HCT116 (cell line): ENCODE measurements at regions not wholly inside any gene's neighbourhood (a gene's known extent, or its start where the extent isn't known, plus 50 kb on each side); places are given as distances from the start of the nearest gene placed in this dataset.

Source experiments
- ATAC-seq: fragments of 200-7000 bp; cut with Tn5 transposase; 2 replicates; pipeline ENCODE4 v1.9.1; 2020; ENCODE audit warnings: mild to moderate bottlenecking, moderate library complexity
- BruUV-seq: library from RNA; stranded (reverse); fragments of 400-500 nt; replicated peaks from 2 replicates; lab custom pipeline; 2021; lab: Mats Ljungman, UMichigan
- CTCF ChIA-PET: fragments of 300-600 bp; sonication (Branson Sonifier 250); formaldehyde crosslinking; loops from one replicate; lab custom pipeline; 2021; ENCODE audit warnings: antibody characterized with exemption; lab: Charles Lee
- POLR2A ChIA-PET: fragments of 300-600, 350-600 bp; sonication (Branson Sonifier 250); formaldehyde crosslinking; loops from one replicate; lab custom pipeline; 2021; ENCODE audit warnings: antibody characterized with exemption; lab: Charles Lee
- RAD21 ChIA-PET, 2 experiments: fragments of 300-600 bp; sonication (Branson Sonifier 250); formaldehyde crosslinking; loops; one replicate each; lab custom pipeline; 2023; ENCODE audit warnings: low total read pairs in 2 of 2; ENCODE audit not compliant: uncharacterized antibody in 2 of 2, unreplicated experiment in 2 of 2, low non-redundant PET in 1 of 2; lab: Charles Lee
- DNase-seq: peaks from one replicate; pipeline ENCODE4 v3.0.0-alpha.2; 2010; ENCODE audit warnings: low read depth, low spot score
- H2AFZ ChIP-seq: fragments of 200-600 bp; shearing (Covaris generic), sonication (generic); 2 replicates; pipeline ENCODE4 v1.6.1; 2017; ENCODE audit warnings: low read depth, mixed run types, mixed read lengths, antibody characterized with exemption, low read length; ENCODE audit not compliant: poor library complexity, severe bottlenecking
- H3K27ac ChIP-seq: 2 replicates; pipeline ENCODE4 v1.5.1; 2012; ENCODE audit warnings: low read depth, low read length
- H3K27me3 ChIP-seq: fragments of 200-600 bp; sonication (generic); 2 replicates; pipeline ENCODE4 v1.6.1; 2016; ENCODE audit warnings: mixed run types, low read length, mixed read lengths; ENCODE audit not compliant: insufficient read depth
- H3K36me3 ChIP-seq, 2 experiments: fragments of 200-500 bp in 1 of 2; fragments of 200-600 bp in 1 of 2; sonication (Bioruptor generic) in 1 of 2; sonication (generic) in 1 of 2; 2 replicates each; pipeline versions ENCODE4 v1.5.1 to v1.6.1; 2014 to 2016; ENCODE audit warnings: low read length in 2 of 2, inconsistent platforms in 1 of 2, mixed read lengths in 1 of 2, mixed run types in 1 of 2; ENCODE audit not compliant: insufficient read depth in 2 of 2, control insufficient read depth in 1 of 2
- H3K4me1 ChIP-seq, 2 experiments: fragments of 200-600 bp in 1 of 2; sonication (generic) in 1 of 2; 2 replicates each; pipeline versions ENCODE4 v1.5.1 to v1.6.1; 2012 to 2017; ENCODE audit warnings: low read length in 2 of 2, inconsistent platforms in 1 of 2, mild to moderate bottlenecking in 1 of 2, mixed read lengths in 1 of 2, mixed run types in 1 of 2, moderate library complexity in 1 of 2; ENCODE audit not compliant: insufficient read depth in 2 of 2, control insufficient read depth in 1 of 2
- H3K4me2 ChIP-seq: fragments of 200-600 bp; sonication (generic); 2 replicates; pipeline ENCODE4 v1.6.1; 2017; ENCODE audit warnings: mixed run types, low read length, mixed read lengths
- H3K4me3 ChIP-seq, 2 experiments: fragments of 200-600 bp in 1 of 2; sonication (generic) in 1 of 2; replicated peaks in 1 of 2; 2 replicates each; pipeline ENCODE4 v1.5.1; 2011 to 2016; ENCODE audit warnings: low read length in 2 of 2, control low read depth in 1 of 2, low read depth in 1 of 2, mild to moderate bottlenecking in 1 of 2, mixed read lengths in 1 of 2, mixed run types in 1 of 2
- H3K79me2 ChIP-seq: fragments of 200-600 bp; sonication (generic); 2 replicates; pipeline ENCODE4 v1.6.1; 2017; ENCODE audit warnings: mild to moderate bottlenecking, mixed run types, low read length, moderate library complexity, mixed read lengths; ENCODE audit not compliant: insufficient read depth
- H3K9ac ChIP-seq: fragments of 200-600 bp; sonication (generic); 2 replicates; pipeline ENCODE4 v1.6.1; 2016; ENCODE audit warnings: low read length, mixed read lengths
- H3K9me2 ChIP-seq: fragments of 200-600 bp; sonication (generic), shearing (Covaris generic); 2 replicates; pipeline ENCODE4 v1.6.1; 2017; ENCODE audit warnings: mixed run types, mild to moderate bottlenecking, moderate library complexity; ENCODE audit not compliant: insufficient read depth
- H3K9me3 ChIP-seq, 2 experiments: fragments of 200-500 bp in 1 of 2; fragments of 200-600 bp in 1 of 2; sonication (Bioruptor generic) in 1 of 2; sonication (generic) in 1 of 2; 2 replicates each; pipeline ENCODE4 v1.6.1; 2014 to 2017; ENCODE audit warnings: low read length in 2 of 2, mixed read lengths in 2 of 2, inconsistent platforms in 1 of 2, low read depth in 1 of 2, mild to moderate bottlenecking in 1 of 2, mixed run types in 1 of 2, moderate library complexity in 1 of 2; ENCODE audit not compliant: control insufficient read depth in 1 of 2, insufficient read depth in 1 of 2
- H4K20me1 ChIP-seq: fragments of 200-600 bp; sonication (generic), shearing (Covaris generic); 2 replicates; pipeline ENCODE4 v1.6.1; 2017; ENCODE audit warnings: mixed run types, mild to moderate bottlenecking, moderate library complexity; ENCODE audit not compliant: insufficient read depth
- CEBPB ChIP-seq: IDR thresholded peaks from 2 replicates; pipeline ENCODE4 v1.6.1; 2012; ENCODE audit warnings: low read depth
- ELF1 ChIP-seq: IDR thresholded peaks from 2 replicates; pipeline ENCODE4 v1.6.1; 2012; ENCODE audit warnings: low read depth, borderline replicate concordance
- EZH2 ChIP-seq: fragments of 200-600 bp; sonication (generic); IDR thresholded peaks from 2 replicates; pipeline ENCODE4 v1.6.1; 2017; ENCODE audit warnings: antibody characterized with exemption, mixed run types
- JUND ChIP-seq: IDR thresholded peaks from 2 replicates; pipeline ENCODE4 v1.6.1; 2012
- POLR2A ChIP-seq: IDR thresholded peaks from 2 replicates; pipeline ENCODE4 v1.7.0; 2011; ENCODE audit warnings: borderline replicate concordance; ENCODE audit not compliant: insufficient read depth, insufficient read length; ENCODE audit errors: extremely low read depth
- POLR2AphosphoS5 ChIP-seq: IDR thresholded peaks from 2 replicates; pipeline ENCODE4 v1.6.1; 2011; ENCODE audit warnings: mild to moderate bottlenecking, low read depth, low read length, moderate library complexity
- SIN3A ChIP-seq: IDR thresholded peaks from 2 replicates; pipeline ENCODE4 v1.6.1; 2012; ENCODE audit warnings: low read depth
- SRF ChIP-seq: IDR thresholded peaks from 2 replicates; pipeline ENCODE4 v1.6.1; 2012; ENCODE audit warnings: low read depth
- TCF7L2 ChIP-seq: IDR thresholded peaks from 2 replicates; pipeline ENCODE4 v1.7.0; 2011; ENCODE audit warnings: borderline replicate concordance, inconsistent platforms; ENCODE audit not compliant: insufficient read depth, insufficient read length; ENCODE audit errors: extremely low read depth
- YY1 ChIP-seq: IDR thresholded peaks from 2 replicates; pipeline ENCODE4 v1.6.1; 2011; ENCODE audit warnings: low read length, low read depth, moderate library complexity, mild to moderate bottlenecking; ENCODE audit not compliant: insufficient replicate concordance; ENCODE audit errors: extremely low read depth
- intact Hi-C: fragments of 100-400 bp; cut with micrococcal nuclease; formaldehyde crosslinking; loops from 2 replicates; pipeline ENCODE4 v1.10.0; 2022
- TF ChIP-seq, protein P1 (sequence below): IDR thresholded peaks from 2 replicates; pipeline ENCODE4 v1.6.1; 2011; ENCODE audit warnings: mild to moderate bottlenecking, low read length, moderate library complexity; ENCODE audit not compliant: insufficient replicate concordance; ENCODE audit errors: extremely low read depth
- TF ChIP-seq, protein P2 (sequence below): IDR thresholded peaks from 2 replicates; pipeline ENCODE4 v1.6.1; 2012
- TF ChIP-seq, protein P3 (sequence below): IDR thresholded peaks from 2 replicates; pipeline ENCODE4 v1.6.1; 2012; ENCODE audit warnings: low read depth
- TF ChIP-seq, protein P4 (sequence below), 3 experiments: fragments of 200-600 bp in 1 of 3; sonication (generic) in 1 of 3; IDR thresholded peaks in 2 of 3; conservative IDR thresholded peaks in 1 of 3; 2 replicates each; pipeline ENCODE4 v1.5.1; 2012 to 2017; ENCODE audit warnings: low read depth in 2 of 3, low read length in 2 of 3, antibody characterized with exemption in 1 of 3, borderline replicate concordance in 1 of 3, control low read depth in 1 of 3, mild to moderate bottlenecking in 1 of 3, mixed read lengths in 1 of 3, mixed run types in 1 of 3, moderate library complexity in 1 of 3; ENCODE audit not compliant: insufficient read depth in 1 of 3

DNA sequence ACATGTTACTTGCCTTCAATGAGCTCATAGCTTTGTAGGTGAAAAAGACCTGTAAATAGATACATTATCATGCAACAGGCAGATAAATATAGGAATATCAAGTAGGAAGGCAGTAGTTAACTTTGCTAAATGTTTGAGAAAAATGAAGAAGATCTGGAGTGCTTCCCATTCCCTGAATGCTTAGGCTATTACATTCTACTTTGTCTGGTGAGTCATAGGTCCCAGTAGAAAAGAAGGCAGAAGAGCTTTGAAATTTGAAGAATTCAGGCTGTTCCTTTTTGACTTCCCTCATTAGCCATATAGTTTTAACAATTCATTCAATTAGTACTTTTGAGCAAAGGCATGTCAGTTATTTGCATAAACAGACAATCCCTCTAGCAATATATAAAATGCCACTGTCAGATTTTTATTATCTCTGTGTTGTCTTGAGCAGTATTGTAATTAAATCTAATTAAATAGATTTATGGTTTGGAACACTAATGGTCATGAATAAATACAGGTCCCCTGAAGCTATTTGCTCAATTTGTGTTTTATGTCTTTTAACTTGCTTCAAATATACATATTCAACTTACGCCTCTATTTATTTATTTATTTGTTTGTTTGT, 875.0 kb downstream of the REEP3 start (continued):
- TF ChIP-seq, protein P1, sequence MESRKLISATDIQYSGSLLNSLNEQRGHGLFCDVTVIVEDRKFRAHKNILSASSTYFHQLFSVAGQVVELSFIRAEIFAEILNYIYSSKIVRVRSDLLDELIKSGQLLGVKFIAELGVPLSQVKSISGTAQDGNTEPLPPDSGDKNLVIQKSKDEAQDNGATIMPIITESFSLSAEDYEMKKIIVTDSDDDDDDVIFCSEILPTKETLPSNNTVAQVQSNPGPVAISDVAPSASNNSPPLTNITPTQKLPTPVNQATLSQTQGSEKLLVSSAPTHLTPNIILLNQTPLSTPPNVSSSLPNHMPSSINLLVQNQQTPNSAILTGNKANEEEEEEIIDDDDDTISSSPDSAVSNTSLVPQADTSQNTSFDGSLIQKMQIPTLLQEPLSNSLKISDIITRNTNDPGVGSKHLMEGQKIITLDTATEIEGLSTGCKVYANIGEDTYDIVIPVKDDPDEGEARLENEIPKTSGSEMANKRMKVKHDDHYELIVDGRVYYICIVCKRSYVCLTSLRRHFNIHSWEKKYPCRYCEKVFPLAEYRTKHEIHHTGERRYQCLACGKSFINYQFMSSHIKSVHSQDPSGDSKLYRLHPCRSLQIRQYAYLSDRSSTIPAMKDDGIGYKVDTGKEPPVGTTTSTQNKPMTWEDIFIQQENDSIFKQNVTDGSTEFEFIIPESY: no peak
- TF ChIP-seq SRF: no peak
- TF ChIP-seq, all 23 proteins: peak for 0

DNA sequence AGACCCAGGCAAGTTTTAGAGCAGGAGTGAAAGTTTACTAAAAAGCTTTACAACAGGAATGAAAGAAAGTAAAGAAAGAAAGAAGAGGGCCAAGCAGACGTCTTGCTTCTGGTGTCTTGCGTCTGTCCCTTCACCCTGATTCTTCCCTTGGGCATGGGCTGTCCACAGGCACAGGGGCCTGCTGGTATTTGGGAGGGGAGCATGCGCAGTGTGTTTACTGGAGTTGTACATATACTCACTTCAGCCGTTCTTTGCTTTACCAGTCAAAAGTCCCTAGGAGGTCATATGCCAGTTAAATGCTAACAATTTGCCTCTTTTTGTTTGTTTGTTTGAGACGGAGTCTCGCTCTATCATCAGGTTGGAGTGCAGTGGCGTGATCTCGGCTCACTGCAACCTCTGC, 875.9 kb downstream of the REEP3 start:
- Histone ChIP-seq H3K4me2 (no peak overlapping the region), H3K27me3 (no peaks in the 10 kb centered on the region), H3K4me1 (peaks cover 3 to 17% of the 10 kb centered on the region in 2 experiments), H2AFZ (no peak overlapping the region), H3K27ac (no peak overlapping the region), H3K36me3 (no peaks in the 10 kb centered on the region), H3K9me3 (no peaks in the 10 kb centered on the region), H3K9me2 (no peaks in the 10 kb centered on the region), H3K79me2 (no peaks in the 10 kb centered on the region), H3K4me3 (no peak overlapping the region), H4K20me1 (no peaks in the 10 kb centered on the region), H3K9ac (no peak overlapping the region)
- intact Hi-C loops: no loop called here
- POLR2A ChIA-PET: no interaction called here
- no TSS peak for BruUV-seq
- RAD21 ChIA-PET: no interaction called here
- ATAC-seq: no peak
- CTCF ChIA-PET: no interaction called here
- DNase-seq: no peak
- no peak for TF ChIP-seq ELF1
- TF ChIP-seq, protein P2, sequence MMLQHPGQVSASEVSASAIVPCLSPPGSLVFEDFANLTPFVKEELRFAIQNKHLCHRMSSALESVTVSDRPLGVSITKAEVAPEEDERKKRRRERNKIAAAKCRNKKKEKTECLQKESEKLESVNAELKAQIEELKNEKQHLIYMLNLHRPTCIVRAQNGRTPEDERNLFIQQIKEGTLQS: no peak
- TF ChIP-seq, protein P1: no peak
- no peak for TF ChIP-seq EZH2
- TF ChIP-seq JUND: no peak
- TF ChIP-seq SIN3A: no peak
- TF ChIP-seq, protein P3, sequence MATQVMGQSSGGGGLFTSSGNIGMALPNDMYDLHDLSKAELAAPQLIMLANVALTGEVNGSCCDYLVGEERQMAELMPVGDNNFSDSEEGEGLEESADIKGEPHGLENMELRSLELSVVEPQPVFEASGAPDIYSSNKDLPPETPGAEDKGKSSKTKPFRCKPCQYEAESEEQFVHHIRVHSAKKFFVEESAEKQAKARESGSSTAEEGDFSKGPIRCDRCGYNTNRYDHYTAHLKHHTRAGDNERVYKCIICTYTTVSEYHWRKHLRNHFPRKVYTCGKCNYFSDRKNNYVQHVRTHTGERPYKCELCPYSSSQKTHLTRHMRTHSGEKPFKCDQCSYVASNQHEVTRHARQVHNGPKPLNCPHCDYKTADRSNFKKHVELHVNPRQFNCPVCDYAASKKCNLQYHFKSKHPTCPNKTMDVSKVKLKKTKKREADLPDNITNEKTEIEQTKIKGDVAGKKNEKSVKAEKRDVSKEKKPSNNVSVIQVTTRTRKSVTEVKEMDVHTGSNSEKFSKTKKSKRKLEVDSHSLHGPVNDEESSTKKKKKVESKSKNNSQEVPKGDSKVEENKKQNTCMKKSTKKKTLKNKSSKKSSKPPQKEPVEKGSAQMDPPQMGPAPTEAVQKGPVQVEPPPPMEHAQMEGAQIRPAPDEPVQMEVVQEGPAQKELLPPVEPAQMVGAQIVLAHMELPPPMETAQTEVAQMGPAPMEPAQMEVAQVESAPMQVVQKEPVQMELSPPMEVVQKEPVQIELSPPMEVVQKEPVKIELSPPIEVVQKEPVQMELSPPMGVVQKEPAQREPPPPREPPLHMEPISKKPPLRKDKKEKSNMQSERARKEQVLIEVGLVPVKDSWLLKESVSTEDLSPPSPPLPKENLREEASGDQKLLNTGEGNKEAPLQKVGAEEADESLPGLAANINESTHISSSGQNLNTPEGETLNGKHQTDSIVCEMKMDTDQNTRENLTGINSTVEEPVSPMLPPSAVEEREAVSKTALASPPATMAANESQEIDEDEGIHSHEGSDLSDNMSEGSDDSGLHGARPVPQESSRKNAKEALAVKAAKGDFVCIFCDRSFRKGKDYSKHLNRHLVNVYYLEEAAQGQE: no peak
- TF ChIP-seq SRF: no peak
- TF ChIP-seq, protein P4, sequence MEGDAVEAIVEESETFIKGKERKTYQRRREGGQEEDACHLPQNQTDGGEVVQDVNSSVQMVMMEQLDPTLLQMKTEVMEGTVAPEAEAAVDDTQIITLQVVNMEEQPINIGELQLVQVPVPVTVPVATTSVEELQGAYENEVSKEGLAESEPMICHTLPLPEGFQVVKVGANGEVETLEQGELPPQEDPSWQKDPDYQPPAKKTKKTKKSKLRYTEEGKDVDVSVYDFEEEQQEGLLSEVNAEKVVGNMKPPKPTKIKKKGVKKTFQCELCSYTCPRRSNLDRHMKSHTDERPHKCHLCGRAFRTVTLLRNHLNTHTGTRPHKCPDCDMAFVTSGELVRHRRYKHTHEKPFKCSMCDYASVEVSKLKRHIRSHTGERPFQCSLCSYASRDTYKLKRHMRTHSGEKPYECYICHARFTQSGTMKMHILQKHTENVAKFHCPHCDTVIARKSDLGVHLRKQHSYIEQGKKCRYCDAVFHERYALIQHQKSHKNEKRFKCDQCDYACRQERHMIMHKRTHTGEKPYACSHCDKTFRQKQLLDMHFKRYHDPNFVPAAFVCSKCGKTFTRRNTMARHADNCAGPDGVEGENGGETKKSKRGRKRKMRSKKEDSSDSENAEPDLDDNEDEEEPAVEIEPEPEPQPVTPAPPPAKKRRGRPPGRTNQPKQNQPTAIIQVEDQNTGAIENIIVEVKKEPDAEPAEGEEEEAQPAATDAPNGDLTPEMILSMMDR (IDR thresholded peaks at IDR 0.05 in 2 of 3, conservative IDR thresholded peaks at IDR 0.05 in 1 of 3; ENCODE audit: borderline replicate concordance in 1 of 3, insufficient read depth in 1 of 3, low read depth in 2 of 3, low read length in 2 of 3): no peak
- TF ChIP-seq CEBPB: no peak
- TF ChIP-seq YY1: no peak
- TF ChIP-seq POLR2A: no peak
- TF ChIP-seq POLR2AphosphoS5: no peak
- TF ChIP-seq TCF7L2: no peak
